Fibroblast of skin of left quadriceps (primary cell): ENCODE measurements at regions not wholly inside any gene's neighbourhood (a gene's known extent, or its start where the extent isn't known, plus 50 kb on each side); places are given as distances from the start of the nearest gene placed in this dataset.

ENCODE experiments used
- DNase-seq, 2 experiments: peaks; one replicate each; pipeline ENCODE4 v3.0.0-alpha.2; 2013; ENCODE audit warnings: low read depth in 2 of 2

- no peak for DNase-seq
These were observed 193.5 kb upstream of the ALKAL2 start for GRCh38 chr2:481388-481787.

- DNase-seq = no peak
These were observed 191.7 kb upstream of the ALKAL2 start for GRCh38 chr2:479490-480176.

- no peak for DNase-seq
These were observed 191.1 kb upstream of the ALKAL2 start for GRCh38 chr2:479031-479430.

- DNase-seq = no peak
These were observed 183.7 kb upstream of the ALKAL2 start for GRCh38 chr2:471560-471959.

- no peak for DNase-seq
These were observed 181.6 kb upstream of the ALKAL2 start for GRCh38 chr2:469514-469913.

GRCh38 chr2:468648-469336, 180.9 kb upstream of the ALKAL2 start:
- DNase-seq = no peak

- DNase-seq = no peak
These were observed 180.2 kb upstream of the ALKAL2 start for GRCh38 chr2:467892-468647.

- no peak for DNase-seq
These were observed 179.6 kb upstream of the ALKAL2 start for GRCh38 chr2:467543-467891.

- no peak for DNase-seq
These were observed 179.2 kb upstream of the ALKAL2 start for GRCh38 chr2:467101-467500.

- DNase-seq = no peak
These were observed 176.8 kb upstream of the ALKAL2 start for GRCh38 chr2:464562-465309.

GRCh38 chr2:460861-461260, 173.0 kb upstream of the ALKAL2 start:
- no peak for DNase-seq

GRCh38 chr2:459931-460330, 172.0 kb upstream of the ALKAL2 start:
- no peak for DNase-seq

GRCh38 chr2:458425-458815, 170.5 kb upstream of the ALKAL2 start:
- no peak for DNase-seq

- DNase-seq = no peak
These were observed 170.0 kb upstream of the ALKAL2 start for GRCh38 chr2:457792-458424.

GRCh38 chr2:457262-457661, 169.4 kb upstream of the ALKAL2 start:
- DNase-seq = no peak

GRCh38 chr2:455913-456312, 168.0 kb upstream of the ALKAL2 start:
- no peak for DNase-seq

- no peak for DNase-seq
These were observed 167.3 kb upstream of the ALKAL2 start for GRCh38 chr2:455015-455705.

- DNase-seq = no peak
These were observed 165.2 kb upstream of the ALKAL2 start for GRCh38 chr2:453132-453531.

GRCh38 chr2:451495-451894, 163.6 kb upstream of the ALKAL2 start:
- no peak for DNase-seq

GRCh38 chr2:449246-450067, 161.6 kb upstream of the ALKAL2 start:
- DNase-seq = no peak
